SK-N-SH (cell line): ENCODE measurements at regions not wholly inside any gene's neighbourhood (a gene's known extent, or its start where the extent isn't known, plus 50 kb on each side); places are given as distances from the start of the nearest gene placed in this dataset.

ENCODE experiments used
- CTCF ChIA-PET: fragments of 300-600, 350-600 bp; formaldehyde crosslinking; extraction: SDS; loops from one replicate; lab custom pipeline; 2021; lab: Yijun Ruan, JAX
- POLR2A ChIA-PET: fragments of 350-600 bp; sonication (Branson Sonifier 250); formaldehyde crosslinking; extraction: SDS; loops from one replicate; lab custom pipeline; 2020; ENCODE audit warnings: antibody characterized with exemption, inconsistent platforms; lab: Yijun Ruan, JAX
- DNase-seq: peaks from one replicate; pipeline ENCODE4 v3.0.0; 2012
- H2AFZ ChIP-seq: fragments of 200-600 bp; sonication (generic); 2 replicates; pipeline ENCODE4 v1.8.1; 2016; ENCODE audit warnings: antibody characterized with exemption, mild to moderate bottlenecking, low read depth
- H3F3A ChIP-seq: fragments of 200-600 bp; sonication (generic); replicated peaks from 2 replicates; pipeline ENCODE3; 2016; ENCODE audit warnings: antibody characterized with exemption, mild to moderate bottlenecking; ENCODE audit not compliant: insufficient read depth
- H3K27ac ChIP-seq, 2 experiments: fragments of 200-500 bp in 1 of 2; fragments of 200-600 bp in 1 of 2; sonication (Bioruptor generic) in 1 of 2; sonication (generic), shearing (Covaris generic) in 1 of 2; 2 replicates each; pipeline versions ENCODE4 v1.5.1 to v1.6.1; 2014 to 2016; ENCODE audit warnings: low read depth in 2 of 2, inconsistent platforms in 1 of 2, low read length in 1 of 2, mild to moderate bottlenecking in 1 of 2, mixed read lengths in 1 of 2
- H3K27me3 ChIP-seq: fragments of 200-600 bp; sonication (generic), shearing (Covaris generic); 2 replicates; pipeline ENCODE4 v1.6.1; 2016; ENCODE audit warnings: mixed run types; ENCODE audit not compliant: insufficient read depth
- H3K36me3 ChIP-seq, 2 experiments: fragments of 200-500 bp in 1 of 2; fragments of 200-600 bp in 1 of 2; sonication (Bioruptor generic) in 1 of 2; sonication (generic) in 1 of 2; replicated peaks in 1 of 2; 2 replicates each; pipeline versions ENCODE3 to v1.5.1; 2014 to 2016; ENCODE audit warnings: low read length in 1 of 2, mild to moderate bottlenecking in 1 of 2; ENCODE audit not compliant: insufficient read depth in 2 of 2, control insufficient read depth in 1 of 2
- H3K4me1 ChIP-seq, 2 experiments: fragments of 200-500 bp in 1 of 2; fragments of 200-600 bp in 1 of 2; sonication (Bioruptor generic) in 1 of 2; sonication (generic), shearing (Covaris generic) in 1 of 2; 2 replicates each; pipeline versions ENCODE4 v1.5.1 to v1.6.1; 2014 to 2016; ENCODE audit warnings: low read depth in 1 of 2, low read length in 1 of 2, mixed run types in 1 of 2; ENCODE audit not compliant: insufficient read depth in 2 of 2, control insufficient read depth in 1 of 2
- H3K4me2 ChIP-seq: fragments of 200-600 bp; sonication (generic), shearing (Covaris generic); 2 replicates; pipeline ENCODE4 v1.6.1; 2017; ENCODE audit warnings: mixed run types
- H3K4me3 ChIP-seq, 2 experiments: fragments of 200-500 bp in 1 of 2; fragments of 200-600 bp in 1 of 2; sonication (Bioruptor generic) in 1 of 2; sonication (generic), shearing (Covaris generic) in 1 of 2; 2 replicates each; pipeline versions ENCODE4 v1.5.1 to v1.8.1; 2014 to 2016; ENCODE audit warnings: low read depth in 2 of 2, inconsistent platforms in 1 of 2, low read length in 1 of 2, mild to moderate bottlenecking in 1 of 2, mixed read lengths in 1 of 2, moderate library complexity in 1 of 2
- H3K79me2 ChIP-seq: fragments of 200-600 bp; sonication (generic); 2 replicates; pipeline ENCODE4 v1.8.1; 2017; ENCODE audit warnings: mild to moderate bottlenecking; ENCODE audit not compliant: insufficient read depth
- H3K9ac ChIP-seq: fragments of 200-600 bp; sonication (generic); 2 replicates; pipeline ENCODE4 v1.6.1; 2017; ENCODE audit warnings: mixed run types
- H3K9me2 ChIP-seq: fragments of 200-600 bp; sonication (generic); 2 replicates; pipeline ENCODE4 v1.6.1; 2017; ENCODE audit warnings: mixed run types
- H3K9me3 ChIP-seq: fragments of 200-600 bp; sonication (generic); 2 replicates; pipeline ENCODE4 v1.6.1; 2017; ENCODE audit warnings: mixed run types, mild to moderate bottlenecking, moderate library complexity
- H4K20me1 ChIP-seq: fragments of 200-600 bp; sonication (generic); 2 replicates; pipeline ENCODE4 v1.6.1; 2017; ENCODE audit warnings: mild to moderate bottlenecking, mixed run types; ENCODE audit not compliant: insufficient read depth
- CHD2 ChIP-seq: fragments of 150-350 bp; IDR thresholded peaks from 2 replicates; pipeline ENCODE4 v1.6.1; 2018; ENCODE audit warnings: low read length; ENCODE audit not compliant: partially characterized antibody
- EP300 ChIP-seq, 2 experiments: IDR thresholded peaks; 2 replicates each; pipeline versions ENCODE4 v1.4.0 to v1.6.1; 2012; ENCODE audit warnings: borderline replicate concordance in 1 of 2, low read depth in 1 of 2, low read length in 1 of 2
- EZH2phosphoT487 ChIP-seq: fragments of 200-600 bp; sonication (generic); IDR thresholded peaks from 2 replicates; pipeline ENCODE4 v1.6.1; 2017; ENCODE audit warnings: low read depth, mixed run types, mild to moderate bottlenecking, antibody characterized with exemption, moderate library complexity, borderline replicate concordance
- FOSL2 ChIP-seq: IDR thresholded peaks from 2 replicates; pipeline ENCODE4 v1.4.0; 2012; ENCODE audit warnings: low read depth, mild to moderate bottlenecking, moderate library complexity, borderline replicate concordance
- FOXM1 ChIP-seq: IDR thresholded peaks from 2 replicates; pipeline ENCODE4 v1.4.0; 2012; ENCODE audit warnings: low read depth, mild to moderate bottlenecking
- GATA2 ChIP-seq: sonication (generic); formaldehyde crosslinking; IDR thresholded peaks from 2 replicates; pipeline ENCODE4 v1.5.0; 2020; ENCODE audit warnings: mild to moderate bottlenecking, missing genetic modification reagents
- JUND ChIP-seq: IDR thresholded peaks from 2 replicates; pipeline ENCODE4 v1.4.0; 2012
- NFIC ChIP-seq: IDR thresholded peaks from 2 replicates; pipeline ENCODE4 v1.4.0; 2012; ENCODE audit warnings: borderline replicate concordance
- NRF1 ChIP-seq: IDR thresholded peaks from 2 replicates; pipeline ENCODE4 v1.6.1; 2012; ENCODE audit warnings: low read depth, mild to moderate bottlenecking, low read length
- RAD21 ChIP-seq: IDR thresholded peaks from 2 replicates; pipeline ENCODE4 v1.6.1; 2012; ENCODE audit warnings: mild to moderate bottlenecking, low read length
- RCOR1 ChIP-seq: fragments of 150-350 bp; IDR thresholded peaks from 2 replicates; pipeline ENCODE4 v1.6.1; 2017; ENCODE audit warnings: antibody characterized with exemption, low read length
- RFX5 ChIP-seq: IDR thresholded peaks from 2 replicates; pipeline ENCODE4 v1.6.1; 2012; ENCODE audit warnings: mild to moderate bottlenecking, improper control_type of control experiment, low read length
- RXRA ChIP-seq: IDR thresholded peaks from 2 replicates; pipeline ENCODE4 v1.4.0; 2012; ENCODE audit warnings: low read depth, mild to moderate bottlenecking, borderline replicate concordance
- SMC3 ChIP-seq: IDR thresholded peaks from 2 replicates; pipeline ENCODE4 v1.6.1; 2012; ENCODE audit warnings: low read depth, low read length, improper control_type of control experiment
- TCF12 ChIP-seq: IDR thresholded peaks from 2 replicates; pipeline ENCODE4 v1.4.0; 2012
- TEAD4 ChIP-seq: IDR thresholded peaks from 2 replicates; pipeline ENCODE4 v1.4.0; 2012; ENCODE audit warnings: mild to moderate bottlenecking, borderline replicate concordance; ENCODE audit not compliant: insufficient read depth
- YY1 ChIP-seq: IDR thresholded peaks from 2 replicates; pipeline ENCODE4 v1.4.0; 2012; ENCODE audit warnings: low read depth, mild to moderate bottlenecking
- WGBS: methylation state at CpG from one replicate; pipeline ENCODE4 v1.1.6; 2017; ENCODE audit warnings: low lambda C conversion rate; 5-methylcytosine and 5-hydroxymethylcytosine counted together
- TF ChIP-seq, protein P1 (sequence below): IDR thresholded peaks from 2 replicates; pipeline ENCODE4; 2012
- TF ChIP-seq, protein P2 (sequence below): fragments of 200-600 bp; sonication (generic); IDR thresholded peaks from 2 replicates; pipeline ENCODE4 v1.6.1; 2017; ENCODE audit warnings: antibody characterized with exemption, mild to moderate bottlenecking, moderate library complexity
- TF ChIP-seq, protein P3 (sequence below): fragments of 150-350 bp; IDR thresholded peaks from 2 replicates; pipeline ENCODE4 v1.6.1; 2016; ENCODE audit warnings: mild to moderate bottlenecking, low read depth, low read length
- TF ChIP-seq, protein P4 (sequence below): IDR thresholded peaks from 2 replicates; pipeline ENCODE4 v1.6.1; 2012; ENCODE audit warnings: mild to moderate bottlenecking, low read depth, low read length, moderate library complexity
- TF ChIP-seq, protein P5 (sequence below): fragments of 150-350 bp; IDR thresholded peaks from 2 replicates; pipeline ENCODE4 v1.6.1; 2017; ENCODE audit warnings: antibody characterized with exemption, low read length, low read depth, borderline replicate concordance

DNA sequence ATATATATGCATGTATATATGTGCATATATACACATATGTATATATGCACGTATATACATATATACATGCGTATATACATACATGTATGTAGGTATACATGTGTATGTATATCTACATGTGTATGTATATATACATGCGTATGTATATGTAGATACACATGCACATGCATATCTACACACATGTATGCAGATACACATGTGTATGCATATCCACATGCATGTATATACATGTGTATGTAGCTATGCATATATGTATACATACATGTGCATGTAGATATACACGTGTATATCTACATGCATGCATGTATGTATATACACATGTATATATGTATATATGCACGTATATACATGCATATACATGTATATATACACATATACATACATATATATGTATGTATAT, 95.8 kb upstream of the STEAP4 start (continued):
- TF ChIP-seq, protein P1, sequence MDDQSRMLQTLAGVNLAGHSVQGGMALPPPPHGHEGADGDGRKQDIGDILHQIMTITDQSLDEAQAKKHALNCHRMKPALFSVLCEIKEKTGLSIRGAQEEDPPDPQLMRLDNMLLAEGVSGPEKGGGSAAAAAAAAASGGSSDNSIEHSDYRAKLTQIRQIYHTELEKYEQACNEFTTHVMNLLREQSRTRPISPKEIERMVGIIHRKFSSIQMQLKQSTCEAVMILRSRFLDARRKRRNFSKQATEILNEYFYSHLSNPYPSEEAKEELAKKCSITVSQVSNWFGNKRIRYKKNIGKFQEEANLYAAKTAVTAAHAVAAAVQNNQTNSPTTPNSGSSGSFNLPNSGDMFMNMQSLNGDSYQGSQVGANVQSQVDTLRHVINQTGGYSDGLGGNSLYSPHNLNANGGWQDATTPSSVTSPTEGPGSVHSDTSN, result no peak
- TF ChIP-seq GATA2 (CRISPR knock-in tag), result no peak
- no peak for TF ChIP-seq YY1
- TF ChIP-seq, all 33 proteins: peak for 0

DNA sequence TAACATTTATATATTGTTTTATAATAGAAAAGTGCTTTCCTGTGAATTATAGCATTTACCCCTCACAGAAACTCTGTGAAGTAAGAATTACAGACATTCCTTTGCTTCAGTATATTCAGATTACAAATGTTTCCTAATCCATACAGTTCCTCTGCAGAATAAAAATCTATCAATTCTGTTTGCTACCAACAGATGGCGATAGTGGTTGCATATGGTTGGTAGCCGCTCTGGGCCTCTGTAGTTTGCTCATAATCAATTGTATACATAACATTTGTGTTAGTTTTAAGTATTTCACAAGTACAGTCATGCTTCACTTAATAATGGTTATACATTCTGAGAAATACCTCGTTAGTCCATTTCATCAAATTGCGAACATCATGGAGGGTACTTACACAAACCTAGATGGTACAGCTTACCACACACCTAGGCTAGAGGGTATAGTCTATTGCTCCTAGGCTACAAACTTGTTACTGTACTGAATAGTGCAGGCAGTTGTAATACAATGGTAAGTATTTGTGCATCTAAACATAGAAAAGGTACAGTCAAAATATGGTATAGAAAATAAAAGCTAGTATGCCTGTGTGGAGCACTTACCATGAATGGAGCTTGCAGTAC, 94.4 kb upstream of the STEAP4 start:
- Histone ChIP-seq H3K79me2 (no peaks in the 10 kb centered on the region), H3K27ac (no peak overlapping the region), H2AFZ (no peak overlapping the region), H3K27me3 (no peaks in the 10 kb centered on the region), H3K9me2 (no peaks in the 10 kb centered on the region), H3F3A (no peaks in the 10 kb centered on the region), H3K9ac (no peak overlapping the region), H4K20me1 (no peaks in the 10 kb centered on the region), H3K4me3 (no peak overlapping the region; a peak in 1 of 4 replicates), H3K4me1 (no peaks in the 10 kb centered on the region), H3K4me2 (no peak overlapping the region), H3K9me3 (no peaks in the 10 kb centered on the region), H3K36me3 (no peaks in the 10 kb centered on the region)
- DNase-seq, result peak; percentile 39
- TF ChIP-seq RAD21 (peak; percentile 80), NFIC (no peak), EP300 (IDR thresholded peaks at IDR 0.05; ENCODE audit: borderline replicate concordance in 1 of 2, low read depth in 1 of 2, low read length in 1 of 2) (no peak), RCOR1 (no peak), TCF12 (no peak), CHD2 (no peak), FOXM1 (no peak), YY1 (no peak), RFX5 (no peak), FOSL2 (no peak), RXRA (no peak), TEAD4 (no peak), EZH2phosphoT487 (no peak), GATA2 (CRISPR knock-in tag) (no peak), NRF1 (no peak; the same call in 1 of the 2 replicates), SMC3 (peak; percentile 50; the same call in 1 of the 2 replicates), JUND (no peak)
- TF ChIP-seq, protein P2, sequence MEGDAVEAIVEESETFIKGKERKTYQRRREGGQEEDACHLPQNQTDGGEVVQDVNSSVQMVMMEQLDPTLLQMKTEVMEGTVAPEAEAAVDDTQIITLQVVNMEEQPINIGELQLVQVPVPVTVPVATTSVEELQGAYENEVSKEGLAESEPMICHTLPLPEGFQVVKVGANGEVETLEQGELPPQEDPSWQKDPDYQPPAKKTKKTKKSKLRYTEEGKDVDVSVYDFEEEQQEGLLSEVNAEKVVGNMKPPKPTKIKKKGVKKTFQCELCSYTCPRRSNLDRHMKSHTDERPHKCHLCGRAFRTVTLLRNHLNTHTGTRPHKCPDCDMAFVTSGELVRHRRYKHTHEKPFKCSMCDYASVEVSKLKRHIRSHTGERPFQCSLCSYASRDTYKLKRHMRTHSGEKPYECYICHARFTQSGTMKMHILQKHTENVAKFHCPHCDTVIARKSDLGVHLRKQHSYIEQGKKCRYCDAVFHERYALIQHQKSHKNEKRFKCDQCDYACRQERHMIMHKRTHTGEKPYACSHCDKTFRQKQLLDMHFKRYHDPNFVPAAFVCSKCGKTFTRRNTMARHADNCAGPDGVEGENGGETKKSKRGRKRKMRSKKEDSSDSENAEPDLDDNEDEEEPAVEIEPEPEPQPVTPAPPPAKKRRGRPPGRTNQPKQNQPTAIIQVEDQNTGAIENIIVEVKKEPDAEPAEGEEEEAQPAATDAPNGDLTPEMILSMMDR, result peak; percentile 82
- TF ChIP-seq, protein P3, sequence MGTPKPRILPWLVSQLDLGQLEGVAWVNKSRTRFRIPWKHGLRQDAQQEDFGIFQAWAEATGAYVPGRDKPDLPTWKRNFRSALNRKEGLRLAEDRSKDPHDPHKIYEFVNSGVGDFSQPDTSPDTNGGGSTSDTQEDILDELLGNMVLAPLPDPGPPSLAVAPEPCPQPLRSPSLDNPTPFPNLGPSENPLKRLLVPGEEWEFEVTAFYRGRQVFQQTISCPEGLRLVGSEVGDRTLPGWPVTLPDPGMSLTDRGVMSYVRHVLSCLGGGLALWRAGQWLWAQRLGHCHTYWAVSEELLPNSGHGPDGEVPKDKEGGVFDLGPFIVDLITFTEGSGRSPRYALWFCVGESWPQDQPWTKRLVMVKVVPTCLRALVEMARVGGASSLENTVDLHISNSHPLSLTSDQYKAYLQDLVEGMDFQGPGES, result no peak
- TF ChIP-seq, protein P4, sequence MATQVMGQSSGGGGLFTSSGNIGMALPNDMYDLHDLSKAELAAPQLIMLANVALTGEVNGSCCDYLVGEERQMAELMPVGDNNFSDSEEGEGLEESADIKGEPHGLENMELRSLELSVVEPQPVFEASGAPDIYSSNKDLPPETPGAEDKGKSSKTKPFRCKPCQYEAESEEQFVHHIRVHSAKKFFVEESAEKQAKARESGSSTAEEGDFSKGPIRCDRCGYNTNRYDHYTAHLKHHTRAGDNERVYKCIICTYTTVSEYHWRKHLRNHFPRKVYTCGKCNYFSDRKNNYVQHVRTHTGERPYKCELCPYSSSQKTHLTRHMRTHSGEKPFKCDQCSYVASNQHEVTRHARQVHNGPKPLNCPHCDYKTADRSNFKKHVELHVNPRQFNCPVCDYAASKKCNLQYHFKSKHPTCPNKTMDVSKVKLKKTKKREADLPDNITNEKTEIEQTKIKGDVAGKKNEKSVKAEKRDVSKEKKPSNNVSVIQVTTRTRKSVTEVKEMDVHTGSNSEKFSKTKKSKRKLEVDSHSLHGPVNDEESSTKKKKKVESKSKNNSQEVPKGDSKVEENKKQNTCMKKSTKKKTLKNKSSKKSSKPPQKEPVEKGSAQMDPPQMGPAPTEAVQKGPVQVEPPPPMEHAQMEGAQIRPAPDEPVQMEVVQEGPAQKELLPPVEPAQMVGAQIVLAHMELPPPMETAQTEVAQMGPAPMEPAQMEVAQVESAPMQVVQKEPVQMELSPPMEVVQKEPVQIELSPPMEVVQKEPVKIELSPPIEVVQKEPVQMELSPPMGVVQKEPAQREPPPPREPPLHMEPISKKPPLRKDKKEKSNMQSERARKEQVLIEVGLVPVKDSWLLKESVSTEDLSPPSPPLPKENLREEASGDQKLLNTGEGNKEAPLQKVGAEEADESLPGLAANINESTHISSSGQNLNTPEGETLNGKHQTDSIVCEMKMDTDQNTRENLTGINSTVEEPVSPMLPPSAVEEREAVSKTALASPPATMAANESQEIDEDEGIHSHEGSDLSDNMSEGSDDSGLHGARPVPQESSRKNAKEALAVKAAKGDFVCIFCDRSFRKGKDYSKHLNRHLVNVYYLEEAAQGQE, result no peak
- TF ChIP-seq, protein P5, sequence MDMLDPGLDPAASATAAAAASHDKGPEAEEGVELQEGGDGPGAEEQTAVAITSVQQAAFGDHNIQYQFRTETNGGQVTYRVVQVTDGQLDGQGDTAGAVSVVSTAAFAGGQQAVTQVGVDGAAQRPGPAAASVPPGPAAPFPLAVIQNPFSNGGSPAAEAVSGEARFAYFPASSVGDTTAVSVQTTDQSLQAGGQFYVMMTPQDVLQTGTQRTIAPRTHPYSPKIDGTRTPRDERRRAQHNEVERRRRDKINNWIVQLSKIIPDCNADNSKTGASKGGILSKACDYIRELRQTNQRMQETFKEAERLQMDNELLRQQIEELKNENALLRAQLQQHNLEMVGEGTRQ, result no peak
- TF ChIP-seq, protein P1, result no peak
- WGBS, result 39% methylated on average over 4 of the region's 4 CpGs
- ChIA-PET CTCF (interaction anchor here (0.6 to 1.9 kb wide), 15 partner anchors 8 to 1222 kb away, joined by 3 to 7 read pairs (median 4); no protein-coding TSS in a partner anchor), POLR2A (no interaction called here)
